Endodermal cell (in vitro differentiated cells): ENCODE measurements at regions not wholly inside any gene's neighbourhood (a gene's known extent, or its start where the extent isn't known, plus 50 kb on each side); places are given as distances from the start of the nearest gene placed in this dataset.

Experiments used
- DNase-seq: peaks from one replicate; pipeline ENCODE4 v3.0.0-alpha.2; 2017
- H3K27ac ChIP-seq: 2 replicates; pipeline ENCODE4 v1.5.1; 2013; ENCODE audit warnings: mild to moderate bottlenecking, low read depth, low read length, moderate library complexity
- H3K27me3 ChIP-seq: 2 replicates; pipeline ENCODE4 v1.6.1; 2013; ENCODE audit warnings: mild to moderate bottlenecking, low read length, moderate library complexity; ENCODE audit not compliant: insufficient read depth, control insufficient read depth, poor library complexity, severe bottlenecking
- H3K36me3 ChIP-seq: 2 replicates; pipeline ENCODE4 v1.7.0; 2013; ENCODE audit warnings: mild to moderate bottlenecking, low read length, moderate library complexity; ENCODE audit not compliant: control insufficient read depth, insufficient read depth
- H3K4me1 ChIP-seq: one replicate; pipeline ENCODE4 v1.7.0; 2013; ENCODE audit warnings: low read length; ENCODE audit not compliant: control insufficient read depth, insufficient read depth
- H3K4me3 ChIP-seq: 2 replicates; pipeline ENCODE4 v1.5.1; 2013; ENCODE audit warnings: mild to moderate bottlenecking, low read length, moderate library complexity
- H3K9ac ChIP-seq: 2 replicates; pipeline ENCODE4 v1.6.1; 2013; ENCODE audit warnings: mild to moderate bottlenecking, low read length, moderate library complexity; ENCODE audit not compliant: poor library complexity, severe bottlenecking; ENCODE audit errors: extremely low read depth
- H3K9me3 ChIP-seq: 2 replicates; pipeline ENCODE4 v1.6.1; 2013; ENCODE audit warnings: mild to moderate bottlenecking, low read length, moderate library complexity; ENCODE audit not compliant: control insufficient read depth
- H3K27ac Mint-ChIP-seq: 2 replicates; pipeline ENCODE4 v1.8.0; 2020; ENCODE audit warnings: mixed read lengths
- H3K27me3 Mint-ChIP-seq: 2 replicates; pipeline ENCODE4 v1.8.0; 2021; ENCODE audit warnings: mild to moderate bottlenecking, mixed read lengths; ENCODE audit not compliant: insufficient read depth
- H3K36me3 Mint-ChIP-seq: 2 replicates; pipeline ENCODE4 v1.8.0; 2020; ENCODE audit warnings: low read depth, mixed read lengths
- H3K4me1 Mint-ChIP-seq: 2 replicates; pipeline ENCODE4 v1.8.0; 2020; ENCODE audit warnings: mixed read lengths
- H3K4me3 Mint-ChIP-seq: 2 replicates; pipeline ENCODE4 v1.8.0; 2020; ENCODE audit warnings: mild to moderate bottlenecking, moderate library complexity, mixed read lengths
- H3K9me3 Mint-ChIP-seq: 2 replicates; pipeline ENCODE4 v1.8.0; 2020; ENCODE audit warnings: mild to moderate bottlenecking, mixed read lengths
- WGBS, 2 experiments: methylation state at CpG; one replicate each; pipeline versions ENCODE4 v1.1.5 to v1.1.7; 2013; ENCODE audit warnings: missing lambda C conversion rate in 2 of 2, mixed read lengths in 1 of 2; ENCODE audit not compliant: insufficient coverage in 1 of 2, insufficient read length in 1 of 2; 5-methylcytosine and 5-hydroxymethylcytosine counted together
- TF ChIP-seq, protein P1 (sequence below): fragments of 200-600 bp; sonication (generic); conservative IDR thresholded peaks from 2 replicates; pipeline ENCODE4 v1.5.0; 2021; ENCODE audit warnings: antibody characterized with exemption, mild to moderate bottlenecking

DNA sequence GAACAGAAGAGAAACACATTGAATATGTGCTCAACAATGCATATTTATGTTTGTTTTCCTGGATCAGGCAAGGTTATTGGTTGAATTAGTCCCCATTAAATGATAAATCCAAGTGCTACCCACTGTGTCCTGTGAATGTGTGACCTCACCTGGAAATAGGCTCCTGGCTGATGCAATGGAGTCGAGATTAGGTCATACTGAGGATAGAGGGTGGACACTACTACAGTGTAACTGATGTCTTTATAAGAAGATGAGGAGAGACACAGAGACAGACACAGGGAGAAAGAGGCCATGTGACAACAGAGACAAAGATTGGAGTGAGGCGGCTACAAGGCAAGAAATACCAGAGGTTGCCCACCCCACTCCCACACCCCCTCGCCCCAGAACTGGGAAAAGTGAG is 559.3 kb downstream of the C6orf118 start:
- WGBS, 2 experiments, result 93 to 100% methylated on average over 1 to 3 of the region's 3 CpGs
- Histone ChIP-seq H3K36me3 (no peaks in the 10 kb centered on the region), H3K27me3 (peaks cover 25% of the 10 kb centered on the region), H3K9me3 (peaks cover 10% of the 10 kb centered on the region), H3K4me1 (no peaks in the 10 kb centered on the region), H3K27ac (no peak overlapping the region), H3K9ac (no peak overlapping the region), H3K4me3 (no peak overlapping the region)
- TF ChIP-seq, protein P1, sequence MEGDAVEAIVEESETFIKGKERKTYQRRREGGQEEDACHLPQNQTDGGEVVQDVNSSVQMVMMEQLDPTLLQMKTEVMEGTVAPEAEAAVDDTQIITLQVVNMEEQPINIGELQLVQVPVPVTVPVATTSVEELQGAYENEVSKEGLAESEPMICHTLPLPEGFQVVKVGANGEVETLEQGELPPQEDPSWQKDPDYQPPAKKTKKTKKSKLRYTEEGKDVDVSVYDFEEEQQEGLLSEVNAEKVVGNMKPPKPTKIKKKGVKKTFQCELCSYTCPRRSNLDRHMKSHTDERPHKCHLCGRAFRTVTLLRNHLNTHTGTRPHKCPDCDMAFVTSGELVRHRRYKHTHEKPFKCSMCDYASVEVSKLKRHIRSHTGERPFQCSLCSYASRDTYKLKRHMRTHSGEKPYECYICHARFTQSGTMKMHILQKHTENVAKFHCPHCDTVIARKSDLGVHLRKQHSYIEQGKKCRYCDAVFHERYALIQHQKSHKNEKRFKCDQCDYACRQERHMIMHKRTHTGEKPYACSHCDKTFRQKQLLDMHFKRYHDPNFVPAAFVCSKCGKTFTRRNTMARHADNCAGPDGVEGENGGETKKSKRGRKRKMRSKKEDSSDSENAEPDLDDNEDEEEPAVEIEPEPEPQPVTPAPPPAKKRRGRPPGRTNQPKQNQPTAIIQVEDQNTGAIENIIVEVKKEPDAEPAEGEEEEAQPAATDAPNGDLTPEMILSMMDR, result no peak
- Mint-ChIP-seq H3K36me3 (no peaks in the 10 kb centered on the region), H3K9me3 (no peaks in the 10 kb centered on the region), H3K27me3 (peaks cover 27% of the 10 kb centered on the region), H3K27ac (no peak overlapping the region), H3K4me1 (peaks cover 15% of the 10 kb centered on the region), H3K4me3 (no peak overlapping the region)
- DNase-seq, result no peak

DNA sequence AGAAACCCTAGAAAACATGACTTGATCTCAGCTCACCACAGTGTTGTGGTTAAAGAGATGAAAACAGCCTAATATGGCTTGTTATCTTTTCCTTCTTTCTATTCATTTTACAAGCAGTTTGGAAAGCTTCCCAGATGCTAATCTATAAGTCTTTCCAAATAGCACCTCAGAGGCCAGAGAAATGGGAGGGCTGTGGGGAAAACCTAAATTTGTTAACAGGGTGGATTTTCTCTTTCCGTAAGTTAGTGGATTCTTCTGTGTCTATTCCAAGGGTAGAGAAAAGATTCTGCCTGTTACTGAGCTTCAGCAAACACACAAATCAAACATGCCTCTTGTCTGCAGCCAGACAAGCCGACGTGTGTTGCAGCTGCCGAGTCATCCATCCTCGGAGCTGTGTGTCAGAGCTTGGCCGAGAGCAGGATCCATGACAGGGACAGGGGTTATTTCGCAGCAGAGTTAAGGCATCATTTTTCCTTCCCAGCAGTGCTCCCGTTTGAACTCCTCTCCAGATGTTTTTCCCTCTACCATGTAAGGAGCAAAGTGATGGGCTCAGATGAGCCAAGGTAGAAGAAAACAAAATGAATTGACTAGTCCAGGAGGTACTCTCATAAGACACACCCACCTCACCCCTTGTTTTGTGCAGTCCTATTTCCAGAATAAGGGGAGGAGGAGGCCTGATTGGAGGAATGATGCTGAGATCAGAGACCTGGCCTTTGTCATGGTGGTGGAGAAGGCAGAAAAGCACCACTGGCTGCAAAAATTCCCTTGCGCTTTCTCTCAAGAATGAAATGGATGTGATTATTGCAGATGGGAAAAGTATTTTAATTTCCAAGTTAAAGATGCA is 560.0 kb downstream of the C6orf118 start:
- Mint-ChIP-seq H3K4me3 (no peak overlapping the region), H3K27ac (no peak overlapping the region), H3K27me3 (peaks cover 27% of the 10 kb centered on the region), H3K4me1 (peaks cover 15% of the 10 kb centered on the region), H3K36me3 (no peaks in the 10 kb centered on the region), H3K9me3 (no peaks in the 10 kb centered on the region)
- no peaks in the 10 kb centered on the region for H3K36me3 ChIP-seq
- DNase-seq, result no peak
- 89 to 95% methylated on average over 4 to 9 of the region's 9 CpGs for WGBS, 2 experiments
- no peak overlapping the region for H3K27ac ChIP-seq
- H3K9me3 ChIP-seq, result peaks cover 10% of the 10 kb centered on the region
- TF ChIP-seq, protein P1, result no peak
- H3K4me1 ChIP-seq, result no peaks in the 10 kb centered on the region
- H3K9ac ChIP-seq, result no peak overlapping the region
- H3K27me3 ChIP-seq, result peaks cover 25% of the 10 kb centered on the region
- H3K4me3 ChIP-seq, result no peak overlapping the region

DNA sequence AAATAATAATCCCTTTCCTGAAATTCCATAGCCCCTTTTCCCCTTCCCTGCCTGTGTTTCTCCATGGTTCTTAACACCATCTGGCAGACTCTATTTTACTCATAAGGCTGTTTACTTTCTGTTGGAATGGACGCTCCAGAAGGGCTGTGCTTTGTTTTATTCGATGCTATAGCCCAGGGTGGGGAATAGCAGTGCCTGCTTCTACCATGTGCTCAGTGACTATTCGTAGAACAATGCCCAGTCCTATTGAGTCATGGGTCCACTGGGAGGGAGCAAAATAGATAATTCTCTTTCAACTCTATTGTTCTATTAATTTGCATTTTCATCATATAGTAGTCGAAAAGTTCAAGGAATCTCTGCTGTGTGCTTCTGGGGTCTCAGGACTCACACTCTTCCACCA is 565.1 kb downstream of the C6orf118 start:
- H3K4me1 ChIP-seq, result no peaks in the 10 kb centered on the region
- 94 to 96% methylated on average over 3 to 4 of the region's 4 CpGs for WGBS, 2 experiments
- H3K9me3 ChIP-seq, result peaks cover 10% of the 10 kb centered on the region
- no peak overlapping the region for H3K4me3 Mint-ChIP-seq
- H3K27me3 Mint-ChIP-seq, result peaks cover 17% of the 10 kb centered on the region
- no peaks in the 10 kb centered on the region for H3K36me3 Mint-ChIP-seq
- no peak overlapping the region for H3K27ac Mint-ChIP-seq
- peaks cover 13% of the 10 kb centered on the region for H3K4me1 Mint-ChIP-seq
- no peaks in the 10 kb centered on the region for H3K36me3 ChIP-seq
- no peak overlapping the region for H3K27ac ChIP-seq
- peaks cover 2% of the 10 kb centered on the region for H3K9me3 Mint-ChIP-seq
- H3K9ac ChIP-seq, result no peak overlapping the region
- no peak for DNase-seq
- H3K27me3 ChIP-seq, result peaks cover 13% of the 10 kb centered on the region
- H3K4me3 ChIP-seq, result no peak overlapping the region
- TF ChIP-seq, protein P1, result no peak
